Activated T-cell treated with anti-CD3 and anti-CD28 coated beads for 1 hour (primary cell): ENCODE measurements at regions not wholly inside any gene's neighbourhood (a gene's known extent, or its start where the extent isn't known, plus 50 kb on each side); places are given as distances from the start of the nearest gene placed in this dataset.
A peak's percentile ranks its signal among the peaks of the same experiment; 100 is the strongest.

ENCODE experiments used
- DNase-seq: peaks from one replicate; pipeline ENCODE4 v3.0.0-alpha.2; 2020; ENCODE audit warnings: low read depth

DNA sequence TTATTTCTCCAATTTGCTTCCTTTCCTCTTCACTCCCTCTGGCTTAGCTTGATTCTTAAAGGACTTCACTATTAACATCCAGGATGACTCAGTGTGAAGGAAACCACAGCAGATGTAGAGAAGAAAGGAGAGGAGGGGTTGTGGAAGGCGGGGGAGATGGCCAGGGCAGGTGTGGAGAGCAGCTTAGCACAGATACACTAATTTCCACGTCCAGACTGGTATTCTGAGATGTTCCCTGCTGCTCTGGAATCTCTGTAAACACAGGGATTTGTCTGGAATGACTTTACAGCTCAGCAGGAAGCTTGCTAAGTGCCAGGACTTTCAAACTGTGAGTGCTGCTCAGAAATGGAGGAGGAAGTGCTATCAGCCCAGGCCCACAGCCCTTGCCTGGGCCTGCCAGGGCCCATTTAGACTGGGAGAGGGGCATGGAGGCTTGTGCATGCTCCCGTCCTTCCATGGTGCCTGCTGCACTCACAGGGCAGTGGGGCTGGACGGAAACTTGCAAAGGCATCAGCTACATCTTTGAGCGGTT lies 202.5 kb upstream of the DDHD1 start:
- DNase-seq, result no peak

DNA sequence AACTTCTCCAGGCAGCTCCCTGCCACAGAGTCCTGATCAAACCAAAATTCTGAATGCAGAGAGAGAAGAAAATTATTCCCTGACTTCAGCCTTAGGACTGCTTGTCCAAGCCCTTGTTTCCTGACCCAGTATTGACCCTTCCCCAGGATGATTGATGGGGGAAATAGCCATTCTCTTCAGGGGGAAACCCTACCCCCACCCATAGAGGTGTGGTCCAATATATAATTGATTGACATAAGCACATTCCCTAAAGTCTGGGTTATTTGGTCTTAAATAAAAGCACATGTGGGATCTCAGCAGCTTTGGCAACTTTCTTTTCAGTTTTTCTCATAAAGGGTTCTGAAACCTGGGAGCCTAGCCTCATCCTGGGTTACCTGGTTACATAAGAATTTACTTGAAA lies 201.2 kb upstream of the DDHD1 start:
- no peak for DNase-seq

- no peak for DNase-seq
Measured at GRCh38 chr14:53350866-53351265, 197.7 kb upstream of the DDHD1 start.

DNA sequence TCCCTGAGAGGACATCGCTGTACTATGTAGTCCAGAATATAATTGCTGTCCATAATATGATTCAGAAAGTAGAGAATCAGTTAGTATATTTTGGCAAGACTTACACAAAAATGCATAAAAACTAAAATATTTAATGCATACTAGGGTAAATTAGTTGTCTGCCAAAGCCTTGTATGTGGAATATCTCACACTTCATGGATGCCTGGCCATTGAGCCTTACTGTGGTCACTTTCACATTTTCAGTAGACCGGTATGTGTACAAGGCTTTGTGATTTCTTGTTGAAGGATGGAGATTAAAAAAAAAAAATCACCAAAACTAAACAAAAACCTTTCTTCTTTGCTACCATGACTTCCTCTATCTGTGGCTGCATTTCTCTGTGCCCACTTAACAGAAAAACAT lies 197.3 kb upstream of the DDHD1 start:
- DNase-seq, result no peak

- DNase-seq, result no peak
Measured at GRCh38 chr14:53346988-53347387, 193.9 kb upstream of the DDHD1 start.

GRCh38 chr14:53341324-53341723 lies 188.2 kb upstream of the DDHD1 start:
- DNase-seq, result no peak

- DNase-seq, result no peak
Measured at GRCh38 chr14:53338192-53338591, 185.1 kb upstream of the DDHD1 start.

DNA sequence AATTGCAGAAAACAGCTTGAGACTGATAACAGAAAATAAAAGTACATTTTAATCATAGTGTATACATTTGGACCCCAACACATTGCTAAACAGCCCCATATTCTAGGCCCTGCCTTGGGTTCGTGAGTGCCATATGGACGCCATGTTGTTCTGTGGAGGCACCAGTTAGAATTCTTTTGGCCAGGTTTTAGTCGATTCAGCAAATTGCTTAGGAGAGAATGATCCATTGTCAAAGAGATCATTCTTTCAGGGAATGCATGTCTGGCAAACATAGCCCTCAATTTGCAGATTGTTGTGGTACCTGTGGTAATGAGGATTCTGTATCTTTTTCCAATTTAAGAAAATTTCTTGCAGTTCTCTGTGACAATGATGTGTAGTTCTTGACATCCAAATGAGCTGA lies 183.6 kb upstream of the DDHD1 start:
- no peak for DNase-seq

DNA sequence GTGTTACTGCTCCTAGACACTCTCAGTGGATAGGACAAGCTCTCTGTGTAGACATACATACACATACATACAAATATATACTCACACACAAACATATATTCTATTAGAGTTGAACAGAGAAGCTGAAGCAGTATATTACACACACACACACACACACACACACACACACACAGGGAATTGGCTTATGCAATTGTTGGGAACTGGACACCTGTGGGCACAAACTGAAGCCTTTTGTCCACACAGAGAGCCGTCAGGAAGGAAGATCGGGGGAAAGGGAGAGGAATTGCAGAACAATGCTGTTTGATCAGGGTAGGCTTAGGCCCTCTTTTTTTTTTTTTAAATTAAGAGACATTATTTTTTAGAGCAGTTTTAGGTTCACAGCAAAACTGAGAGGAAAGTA lies 180.7 kb upstream of the DDHD1 start:
- DNase-seq, result no peak

DNA sequence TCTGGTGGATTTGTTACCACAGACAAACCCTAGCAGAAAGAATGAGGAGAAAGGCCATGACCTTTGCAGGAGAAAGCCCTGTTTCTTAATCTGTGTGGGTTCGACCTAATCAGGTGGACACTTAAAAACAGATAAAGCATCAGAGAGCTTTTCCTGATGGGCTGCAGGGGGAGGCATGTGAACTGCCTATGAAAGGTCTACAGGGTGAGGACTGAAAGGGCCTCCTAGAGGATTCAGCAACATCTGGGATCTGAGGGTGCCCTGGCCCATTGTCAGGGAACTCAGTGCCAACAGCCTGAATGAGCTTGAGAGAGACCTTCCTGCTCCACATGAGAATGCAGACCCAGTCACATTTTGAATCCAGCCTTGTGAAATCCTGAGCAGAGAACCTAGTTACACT lies 178.8 kb upstream of the DDHD1 start:
- no peak for DNase-seq

DNA sequence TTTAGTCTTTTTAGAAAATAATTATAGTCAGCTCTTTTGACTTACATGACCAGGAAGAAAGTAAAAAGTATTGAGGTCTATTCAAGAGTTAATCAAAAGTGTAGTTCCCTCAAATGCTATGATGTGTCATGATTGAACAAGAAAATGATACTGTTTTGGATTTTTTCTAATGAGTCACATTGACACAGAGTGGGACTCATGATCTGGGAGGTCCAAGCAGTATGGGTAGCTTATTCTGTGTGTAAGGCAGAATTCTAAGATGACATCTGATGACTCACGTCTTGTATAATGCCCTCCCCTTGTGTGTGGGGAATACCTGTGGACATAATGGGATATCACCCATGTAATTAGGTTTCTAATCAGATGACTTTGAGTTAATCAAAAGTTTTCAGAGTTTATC lies 178.1 kb upstream of the DDHD1 start:
- no peak for DNase-seq

DNA sequence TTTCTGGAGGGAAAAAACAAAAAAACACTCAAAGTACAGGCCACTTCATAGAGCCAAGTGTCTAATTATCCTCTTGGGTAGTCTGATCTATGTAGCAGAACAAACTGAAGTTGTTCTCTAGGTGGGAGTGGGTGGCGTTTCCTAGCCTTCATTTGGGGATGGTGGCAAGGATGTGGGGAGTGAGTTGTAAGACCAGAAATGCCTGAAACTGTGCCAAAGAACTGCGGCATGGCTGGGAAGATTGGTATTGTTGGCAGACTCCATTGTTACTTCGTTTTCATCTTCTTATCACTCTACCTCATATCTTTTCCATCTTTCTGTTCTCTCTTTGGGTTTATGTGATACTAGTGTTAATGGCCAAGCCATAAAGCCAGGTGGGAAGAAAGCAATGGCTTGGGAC lies 177.3 kb upstream of the DDHD1 start:
- no peak for DNase-seq

DNA sequence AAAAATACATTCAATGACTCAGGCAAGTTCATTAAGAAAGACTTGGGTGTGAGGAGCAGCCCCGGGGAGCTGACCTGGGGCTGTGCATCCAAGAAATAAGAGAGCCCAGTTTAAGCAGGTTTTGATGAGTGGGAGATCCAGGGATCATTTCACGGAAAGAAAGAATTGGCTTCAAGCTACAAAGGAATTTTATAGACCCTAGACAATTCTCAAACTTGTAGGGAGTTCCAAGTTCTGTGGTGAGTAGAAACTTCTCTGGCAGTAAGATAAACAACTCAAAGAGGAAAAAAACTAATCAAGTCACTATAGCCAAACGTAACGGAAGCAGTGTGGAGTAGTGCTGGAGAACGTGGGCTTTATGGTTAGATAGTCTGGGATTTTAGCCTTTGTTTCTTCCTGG lies 175.7 kb upstream of the DDHD1 start:
- DNase-seq, result no peak

DNA sequence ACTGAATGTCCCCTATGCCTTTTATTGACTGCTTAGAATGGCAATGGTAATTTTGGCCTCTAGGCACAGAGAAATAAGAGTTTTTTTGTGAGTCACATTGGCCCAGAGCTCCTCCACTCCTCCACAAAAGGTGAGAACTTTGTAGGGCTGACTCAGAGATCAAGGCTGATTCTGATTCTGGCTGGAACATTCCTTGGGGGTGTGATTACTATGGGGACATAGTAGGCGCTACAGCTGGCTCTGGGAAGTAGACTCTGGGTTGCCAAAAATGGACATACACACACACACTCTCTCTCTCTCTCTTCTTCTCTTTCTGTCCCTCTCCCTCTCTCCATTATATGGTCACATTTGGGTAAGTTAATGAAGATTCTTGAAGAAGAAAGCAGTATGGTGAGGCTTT lies 174.6 kb upstream of the DDHD1 start:
- DNase-seq, result no peak

GRCh38 chr14:53325176-53325806 lies 172.2 kb upstream of the DDHD1 start:
- DNase-seq, result no peak

- DNase-seq, result no peak
Measured at GRCh38 chr14:53316504-53316903, 163.4 kb upstream of the DDHD1 start.

DNA sequence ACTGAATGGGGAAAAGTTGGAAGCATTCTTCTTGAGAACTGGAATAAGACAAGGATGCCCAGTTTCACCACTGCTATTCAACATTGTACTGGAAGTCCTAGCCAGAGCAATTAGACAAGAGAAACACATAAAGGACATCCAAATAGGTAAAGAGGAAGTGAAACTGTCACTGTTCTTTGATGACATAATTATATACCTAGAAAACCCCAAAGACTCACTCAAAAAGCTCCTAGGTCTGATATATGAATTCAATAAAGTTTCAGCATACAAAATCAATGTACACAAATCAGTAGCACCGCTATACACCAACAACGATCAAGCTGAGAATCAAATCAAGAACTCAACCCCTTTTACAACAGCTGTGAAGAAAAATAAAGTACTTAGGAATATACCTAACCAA lies 157.3 kb upstream of the DDHD1 start:
- DNase-seq, result no peak

- DNase-seq, result no peak
Measured at GRCh38 chr14:53306911-53307310, 153.8 kb upstream of the DDHD1 start.

DNA sequence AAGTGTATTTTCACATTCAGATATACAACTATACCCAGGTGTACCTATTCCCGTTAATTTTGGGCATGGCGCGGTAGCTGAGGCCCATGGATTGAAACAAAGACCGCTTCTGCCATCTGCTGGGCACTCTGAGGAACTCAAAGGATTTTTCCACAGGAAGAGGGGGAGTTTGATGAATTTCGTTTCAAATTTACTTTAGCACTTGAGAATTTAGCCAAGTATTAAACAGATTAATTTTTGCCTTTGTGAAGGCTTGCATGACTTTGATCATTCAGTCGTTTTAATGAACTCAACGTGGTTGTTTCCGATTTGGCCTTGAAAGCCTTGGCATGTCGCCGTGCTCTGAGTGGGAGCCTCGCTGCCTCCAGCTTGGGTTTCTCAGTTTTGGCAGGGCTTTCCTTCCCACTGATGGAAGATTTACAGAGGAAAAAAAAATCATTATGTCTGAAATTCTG lies 153.2 kb upstream of the DDHD1 start:
- DNase-seq, result peak; percentile 11

- no peak for DNase-seq
Measured at GRCh38 chr14:53304726-53305381, 151.7 kb upstream of the DDHD1 start.

DNA sequence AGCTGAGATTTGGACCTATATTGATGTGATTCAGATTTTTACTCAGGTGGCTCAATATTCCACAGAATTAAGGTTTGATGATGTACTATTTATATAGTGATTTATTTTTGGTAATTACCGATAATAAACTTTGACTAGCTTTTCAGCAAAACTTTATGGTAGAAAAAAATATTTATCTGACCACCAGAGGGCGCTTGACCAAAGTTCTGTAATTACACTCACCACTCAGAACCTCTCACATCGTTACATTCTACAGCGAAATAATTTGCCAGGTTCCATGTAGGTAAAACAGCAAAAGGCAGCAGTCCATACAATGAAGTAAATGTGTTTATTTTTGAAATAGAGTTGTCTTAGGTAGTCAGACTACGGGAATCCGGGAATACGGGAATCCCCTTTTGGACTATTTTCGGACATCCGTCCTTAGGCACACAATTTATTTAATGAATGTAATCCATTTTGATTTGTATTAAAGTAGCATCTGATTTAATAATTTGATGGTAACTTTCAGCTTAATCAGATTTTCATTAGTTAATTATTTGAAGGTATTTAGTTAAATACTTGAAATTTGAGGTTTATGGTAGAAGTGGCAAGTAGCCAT lies 143.0 kb upstream of the DDHD1 start:
- DNase-seq, result no peak

GRCh38 chr14:53295372-53295771 lies 142.2 kb upstream of the DDHD1 start:
- DNase-seq, result no peak

DNA sequence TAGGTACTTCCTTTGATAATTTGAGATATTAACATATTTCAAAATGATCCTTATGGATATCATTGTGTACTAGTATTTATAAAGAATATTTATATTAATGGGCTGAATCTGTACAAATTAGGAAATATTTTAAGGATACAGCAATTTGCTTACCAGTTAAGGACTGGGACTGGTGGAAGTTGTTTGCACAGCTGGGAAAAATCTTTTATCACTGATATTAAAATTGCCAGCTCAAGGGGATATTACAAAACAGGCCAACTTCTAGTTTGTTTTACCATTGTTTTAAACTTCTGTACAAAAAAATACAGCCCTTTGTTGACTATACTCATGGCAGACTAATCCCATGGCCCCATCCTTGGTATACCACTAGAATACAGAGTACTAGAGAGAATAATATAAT lies 133.2 kb upstream of the DDHD1 start:
- DNase-seq, result no peak

GRCh38 chr14:53285821-53286220 lies 132.7 kb upstream of the DDHD1 start:
- no peak for DNase-seq
